GM23338 (cell line): ENCODE measurements at regions not wholly inside any gene's neighbourhood (a gene's known extent, or its start where the extent isn't known, plus 50 kb on each side); places are given as distances from the start of the nearest gene placed in this dataset.

Source experiments
- ATAC-seq: fragments of 200-7000 bp; cut with Tn5 transposase; 3 replicates; pipeline ENCODE4 v1.9.1; 2020
- DNase-seq: peaks from one replicate; pipeline ENCODE4 v3.0.0-alpha.2; 2015; ENCODE audit warnings: low spot score
- H2AFZ ChIP-seq: fragments of 200-600 bp; sonication (generic); 2 replicates; pipeline ENCODE4 v1.8.0; 2016; ENCODE audit warnings: antibody characterized with exemption, mild to moderate bottlenecking, moderate library complexity
- H3F3A ChIP-seq: fragments of 200-600 bp; sonication (generic); replicated peaks from 2 replicates; pipeline ENCODE4 v1.8.0; 2017; ENCODE audit warnings: antibody characterized with exemption, mixed run types, low read depth
- H3K27ac ChIP-seq: fragments of 200-600 bp; sonication (generic); 2 replicates; pipeline ENCODE4 v1.6.1; 2016; ENCODE audit warnings: low read depth
- H3K27me3 ChIP-seq: fragments of 200-600 bp; sonication (generic); 2 replicates; pipeline ENCODE4 v1.8.0; 2016; ENCODE audit warnings: mild to moderate bottlenecking, mixed run types, moderate library complexity; ENCODE audit not compliant: insufficient read depth
- H3K36me3 ChIP-seq: fragments of 200-600 bp; sonication (generic); 2 replicates; pipeline ENCODE4 v1.8.0; 2016; ENCODE audit warnings: mild to moderate bottlenecking; ENCODE audit not compliant: insufficient read depth
- H3K4me1 ChIP-seq: fragments of 200-600 bp; sonication (generic); 2 replicates; pipeline ENCODE4 v1.8.0; 2016; ENCODE audit warnings: mild to moderate bottlenecking, moderate library complexity; ENCODE audit not compliant: insufficient read depth
- H3K4me2 ChIP-seq: fragments of 200-600 bp; sonication (generic); 2 replicates; pipeline ENCODE4 v1.7.1; 2017; ENCODE audit warnings: mixed run types
- H3K4me3 ChIP-seq: fragments of 200-600 bp; sonication (generic); 2 replicates; pipeline ENCODE4 v1.6.1; 2016; ENCODE audit warnings: mixed run types
- H3K79me2 ChIP-seq: fragments of 200-600 bp; sonication (generic); replicated peaks from 2 replicates; pipeline ENCODE4 v1.8.0; 2017; ENCODE audit warnings: mild to moderate bottlenecking; ENCODE audit not compliant: insufficient read depth
- H3K9me2 ChIP-seq: fragments of 200-600 bp; sonication (generic); 2 replicates; pipeline ENCODE4 v1.8.0; 2017; ENCODE audit not compliant: insufficient read depth
- H4K20me1 ChIP-seq: fragments of 200-600 bp; sonication (generic); replicated peaks from 2 replicates; pipeline ENCODE4 v1.8.0; 2017; ENCODE audit warnings: mild to moderate bottlenecking; ENCODE audit not compliant: insufficient read depth
- H3K27ac Mint-ChIP-seq: 2 replicates; pipeline ENCODE4 v1.8.0; 2020; ENCODE audit warnings: inconsistent platforms, mild to moderate bottlenecking, moderate library complexity, mixed read lengths
- H3K27me3 Mint-ChIP-seq: 3 replicates; pipeline ENCODE4 v1.8.0; 2022; ENCODE audit warnings: low read depth, mild to moderate bottlenecking, moderate library complexity, mixed read lengths, inconsistent platforms; ENCODE audit not compliant: insufficient read depth, poor library complexity
- H3K36me3 Mint-ChIP-seq: 3 replicates; pipeline ENCODE4 v1.8.0; 2021; ENCODE audit warnings: low read depth, mild to moderate bottlenecking, inconsistent platforms, moderate library complexity, mixed read lengths
- H3K4me1 Mint-ChIP-seq: 3 replicates; pipeline ENCODE4 v1.8.0; 2020; ENCODE audit warnings: mild to moderate bottlenecking, inconsistent platforms, mixed read lengths
- H3K4me3 Mint-ChIP-seq: 3 replicates; pipeline ENCODE4 v1.8.0; 2021; ENCODE audit warnings: moderate library complexity, mild to moderate bottlenecking, inconsistent platforms, mixed read lengths
- H3K9me3 Mint-ChIP-seq: 3 replicates; pipeline ENCODE4 v1.8.0; 2020; ENCODE audit warnings: moderate library complexity, mild to moderate bottlenecking, inconsistent platforms, mixed read lengths
- CREB1 ChIP-seq: fragments of 250-450 bp; sonication (Bioruptor Pico); IDR thresholded peaks from 2 replicates; pipeline ENCODE4 v1.5.0; 2020; ENCODE audit warnings: low read depth, mild to moderate bottlenecking, moderate library complexity
- CTCF ChIP-seq, 2 experiments: fragments of 200-600 bp in 1 of 2; sonication (generic) in 1 of 2; conservative IDR thresholded peaks; 2 replicates each; pipeline versions ENCODE4 v1.5.1 to v1.6.1; 2016 to 2017; ENCODE audit warnings: antibody characterized with exemption in 2 of 2, low read depth in 2 of 2, mild to moderate bottlenecking in 2 of 2, moderate library complexity in 1 of 2
- EZH2 ChIP-seq: fragments of 200-600 bp; sonication (generic); IDR thresholded peaks from one replicate; pipeline ENCODE4 v1.8.0; 2017; ENCODE audit warnings: antibody characterized with exemption, mild to moderate bottlenecking, low read depth; ENCODE audit not compliant: unreplicated experiment
- JUNB ChIP-seq: IDR thresholded peaks from one replicate; pipeline ENCODE4 v1.6.1; 2016; ENCODE audit warnings: antibody characterized with exemption; ENCODE audit not compliant: unreplicated experiment
- NANOG ChIP-seq: IDR thresholded peaks from 2 replicates; pipeline ENCODE4 v1.6.1; 2016; ENCODE audit warnings: antibody characterized with exemption, borderline replicate concordance
- POLR2AphosphoS5 ChIP-seq: IDR thresholded peaks from 2 replicates; pipeline ENCODE4 v1.6.1; 2016; ENCODE audit warnings: antibody characterized with exemption, low read depth
- REST ChIP-seq: IDR thresholded peaks from one replicate; pipeline ENCODE4 v1.6.1; 2018; ENCODE audit warnings: antibody characterized with exemption; ENCODE audit not compliant: unreplicated experiment
- STAT1 ChIP-seq: IDR thresholded peaks from one replicate; pipeline ENCODE4 v1.6.1; 2016; ENCODE audit warnings: antibody characterized with exemption; ENCODE audit not compliant: unreplicated experiment
- ZNF114 ChIP-seq: fragments of 250-450 bp; sonication (Bioruptor Pico); IDR thresholded peaks from 2 replicates; pipeline ENCODE4 v1.5.0; 2020; ENCODE audit warnings: mild to moderate bottlenecking, moderate library complexity
- ZNF462 ChIP-seq: fragments of 250-450 bp; sonication (Bioruptor Pico); IDR thresholded peaks from 2 replicates; pipeline ENCODE4 v1.5.0; 2020; ENCODE audit warnings: mild to moderate bottlenecking, moderate library complexity

GRCh38 chr11:38043060-38043459 lies 1445.0 kb upstream of the RAG2 start:
- H3K79me2 ChIP-seq, result no peaks in the 10 kb centered on the region
- H4K20me1 ChIP-seq, result no peaks in the 10 kb centered on the region
- TF ChIP-seq ZNF114 (CRISPR knock-in tag) (no peak), ZNF462 (no peak), JUNB (no peak), REST (no peak), CREB1 (CRISPR knock-in tag) (no peak), NANOG (no peak), STAT1 (no peak), CTCF (conservative IDR thresholded peaks at IDR 0.05; ENCODE audit: low read depth in 2 of 2) (no peak), POLR2AphosphoS5 (no peak), EZH2 (no peak)
- no peak overlapping the region for H3K27ac ChIP-seq
- Mint-ChIP-seq H3K4me1 (peaks cover 23% of the 10 kb centered on the region), H3K27ac (no peak overlapping the region), H3K36me3 (no peaks in the 10 kb centered on the region), H3K4me3 (no peak overlapping the region), H3K27me3 (no peaks in the 10 kb centered on the region), H3K9me3 (no peaks in the 10 kb centered on the region)
- no peaks in the 10 kb centered on the region for H3K36me3 ChIP-seq
- H2AFZ ChIP-seq, result no peak overlapping the region
- ATAC-seq (no peak), DNase-seq (no peak)
- no peak overlapping the region for H3K4me2 ChIP-seq
- no peak overlapping the region for H3K4me3 ChIP-seq
- no peaks in the 10 kb centered on the region for H3K27me3 ChIP-seq
- H3F3A ChIP-seq, result no peaks in the 10 kb centered on the region
- H3K9me2 ChIP-seq, result no peaks in the 10 kb centered on the region
- H3K4me1 ChIP-seq, result peaks cover 11% of the 10 kb centered on the region
